Mammary epithelial cell (primary cell): ENCODE measurements at regions not wholly inside any gene's neighbourhood (a gene's known extent, or its start where the extent isn't known, plus 50 kb on each side); places are given as distances from the start of the nearest gene placed in this dataset.

Experiments used
- EZH2 ChIP-seq: IDR thresholded peaks from 2 replicates; pipeline ENCODE4 v1.6.1; 2012; ENCODE audit warnings: low read length, inconsistent platforms, borderline replicate concordance
- TF ChIP-seq, protein P1 (sequence below), 2 donors: IDR thresholded peaks in 1 of 2; conservative IDR thresholded peaks in 1 of 2; 2 replicates each; pipeline ENCODE4 v1.5.1; 2011 to 2012; ENCODE audit warnings: inconsistent platforms in 2 of 2, low read length in 2 of 2, mild to moderate bottlenecking in 2 of 2, control low read depth in 1 of 2, low read depth in 1 of 2; ENCODE audit not compliant: insufficient read depth in 1 of 2; ENCODE audit errors: extremely low read depth in 1 of 2

DNA sequence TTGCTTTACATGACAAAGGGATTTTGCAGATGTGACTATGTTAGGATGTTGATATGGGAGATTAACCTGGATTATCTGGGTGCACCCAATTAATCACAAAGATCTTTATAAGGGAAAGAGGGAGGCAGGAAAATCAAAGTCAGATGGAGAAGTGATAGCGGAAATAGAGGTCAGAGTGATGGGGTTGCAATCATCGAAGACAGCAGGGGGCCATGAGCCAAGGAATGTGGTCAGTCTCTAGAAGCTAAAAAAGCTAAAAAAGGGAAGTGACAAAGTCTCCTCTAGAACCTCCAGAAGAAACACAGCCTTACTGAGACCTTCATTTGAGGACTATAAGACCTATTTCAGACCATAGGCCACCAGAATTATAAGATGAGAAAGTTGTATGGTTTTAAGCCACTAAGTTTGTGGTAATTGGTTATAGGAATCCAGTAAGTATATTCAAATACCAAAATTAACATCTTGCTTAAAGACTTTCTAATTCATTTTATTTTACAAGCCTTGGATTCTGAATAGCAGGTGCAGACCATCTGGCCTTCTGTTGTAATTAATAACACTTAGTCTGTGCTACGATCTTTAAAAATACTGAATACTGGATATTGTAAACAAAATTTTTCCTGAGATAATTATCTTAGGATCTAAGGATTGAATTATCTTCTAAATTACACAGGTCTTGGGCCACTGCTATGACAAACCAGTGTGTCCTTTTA is 493.4 kb upstream of the PCDH20 start:
- TF ChIP-seq, protein P1, sequence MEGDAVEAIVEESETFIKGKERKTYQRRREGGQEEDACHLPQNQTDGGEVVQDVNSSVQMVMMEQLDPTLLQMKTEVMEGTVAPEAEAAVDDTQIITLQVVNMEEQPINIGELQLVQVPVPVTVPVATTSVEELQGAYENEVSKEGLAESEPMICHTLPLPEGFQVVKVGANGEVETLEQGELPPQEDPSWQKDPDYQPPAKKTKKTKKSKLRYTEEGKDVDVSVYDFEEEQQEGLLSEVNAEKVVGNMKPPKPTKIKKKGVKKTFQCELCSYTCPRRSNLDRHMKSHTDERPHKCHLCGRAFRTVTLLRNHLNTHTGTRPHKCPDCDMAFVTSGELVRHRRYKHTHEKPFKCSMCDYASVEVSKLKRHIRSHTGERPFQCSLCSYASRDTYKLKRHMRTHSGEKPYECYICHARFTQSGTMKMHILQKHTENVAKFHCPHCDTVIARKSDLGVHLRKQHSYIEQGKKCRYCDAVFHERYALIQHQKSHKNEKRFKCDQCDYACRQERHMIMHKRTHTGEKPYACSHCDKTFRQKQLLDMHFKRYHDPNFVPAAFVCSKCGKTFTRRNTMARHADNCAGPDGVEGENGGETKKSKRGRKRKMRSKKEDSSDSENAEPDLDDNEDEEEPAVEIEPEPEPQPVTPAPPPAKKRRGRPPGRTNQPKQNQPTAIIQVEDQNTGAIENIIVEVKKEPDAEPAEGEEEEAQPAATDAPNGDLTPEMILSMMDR (conservative IDR thresholded peaks at IDR 0.05 in 1 of 2, IDR thresholded peaks at IDR 0.05 in 1 of 2; ENCODE audit: extremely low read depth in 1 of 2, insufficient read depth in 1 of 2, low read depth in 1 of 2, low read length in 2 of 2) = no peak
- no peak for TF ChIP-seq EZH2
